ENCODE measurements at regions not wholly inside any gene's neighbourhood (a gene's known extent, or its start where the extent isn't known, plus 50 kb on each side); places are given as distances from the start of the nearest gene placed in this dataset.
"Not testable (repeated sequence)": the region's sequence is repeated elsewhere in the genome, so short reads cannot be mapped to it uniquely, and the experiment has no call there.

- Histone ChIP-seq H3K4me1 (no peaks in the 10 kb centered on the region), H3K4me3 (no peak overlapping the region), H3K27me3 (no peaks in the 10 kb centered on the region), H3K36me3 (no peaks in the 10 kb centered on the region), H3K27ac (replicated peaks in 1 of 4) (no peak overlapping the region), H3K9me3 (peaks cover 0 to 4% (median 0%) of the 10 kb centered on the region in 4 donors)
- intact Hi-C loops (cut with DNase I): no loop called here
- 78% methylated on average over 2 of the region's 4 CpGs for whole genome bisulfite sequencing
- TF ChIP-seq EP300 (IDR thresholded peaks at IDR 0.05) (no peak), CTCF (IDR thresholded peaks at IDR 0.05) (no peak), POLR2AphosphoS5 (IDR thresholded peaks at IDR 0.05) (no peak), POLR2A (IDR thresholded peaks at IDR 0.05; ENCODE audit: low read depth) (no peak)
- no peak for DNase-seq (ENCODE audit: extremely low spot score)
These were observed 1544.1 kb upstream of the ADGRL3 start for GRCh38 chr4:59655996-59656395.

- WGBS: 94% methylated on average over 1 of the region's 1 CpG
- Histone ChIP-seq H3K36me3 (no peaks in the 10 kb centered on the region), H3K4me1 (no peaks in the 10 kb centered on the region), H3K27me3 (no peaks in the 10 kb centered on the region), H3K9me3 (peaks cover 0 to 4% (median 2%) of the 10 kb centered on the region in 4 donors), H3K27ac (replicated peaks in 1 of 4) (no peak overlapping the region), H3K4me3 (no peak overlapping the region)
- no peak for DNase-seq (ENCODE audit: extremely low spot score)
- no peak for TF ChIP-seq CTCF (IDR thresholded peaks at IDR 0.05)
- TF ChIP-seq POLR2AphosphoS5 (IDR thresholded peaks at IDR 0.05): no peak
- TF ChIP-seq POLR2A (IDR thresholded peaks at IDR 0.05; ENCODE audit: low read depth): no peak
- no peak for TF ChIP-seq EP300 (IDR thresholded peaks at IDR 0.05)
- intact Hi-C loops (cut with DNase I): no loop called here
These were observed 1535.4 kb upstream of the ADGRL3 start for GRCh38 chr4:59664771-59665170.

GRCh38 chr4:59666645-59667044 lies 1533.5 kb upstream of the ADGRL3 start:
- intact Hi-C loops (cut with DNase I): no loop called here
- Histone ChIP-seq H3K27ac (replicated peaks in 1 of 4) (no peak overlapping the region), H3K4me1 (no peaks in the 10 kb centered on the region), H3K4me3 (no peak overlapping the region), H3K27me3 (no peaks in the 10 kb centered on the region), H3K9me3 (peaks cover 0 to under 1% (median under 1%) of the 10 kb centered on the region in 4 donors), H3K36me3 (no peaks in the 10 kb centered on the region)
- TF ChIP-seq POLR2AphosphoS5 (IDR thresholded peaks at IDR 0.05) (no peak), CTCF (IDR thresholded peaks at IDR 0.05) (no peak), EP300 (IDR thresholded peaks at IDR 0.05) (no peak), POLR2A (IDR thresholded peaks at IDR 0.05; ENCODE audit: low read depth) (no peak)
- WGBS: 86% methylated on average over 2 of the region's 2 CpGs
- no peak for DNase-seq (ENCODE audit: extremely low spot score)

GRCh38 chr4:59671037-59671436 lies 1529.1 kb upstream of the ADGRL3 start:
- WGBS: 76% methylated on average over 1 of the region's 1 CpG
- intact Hi-C loops (cut with DNase I): no loop called here
- H3K4me3 ChIP-seq: no peak overlapping the region
- no peaks in the 10 kb centered on the region for H3K9me3 ChIP-seq
- TF ChIP-seq CTCF (IDR thresholded peaks at IDR 0.05) (no peak), POLR2AphosphoS5 (IDR thresholded peaks at IDR 0.05) (no peak)
- H3K4me1 ChIP-seq: no peaks in the 10 kb centered on the region
- H3K36me3 ChIP-seq: no peaks in the 10 kb centered on the region
- H3K27ac ChIP-seq (replicated peaks in 1 of 4): no peak overlapping the region
- no peaks in the 10 kb centered on the region for H3K27me3 ChIP-seq
- DNase-seq (ENCODE audit: extremely low spot score): no peak

- TF ChIP-seq POLR2A (IDR thresholded peaks at IDR 0.05; ENCODE audit: low read depth) (no peak), POLR2AphosphoS5 (IDR thresholded peaks at IDR 0.05) (no peak), CTCF (IDR thresholded peaks at IDR 0.05) (no peak), EP300 (IDR thresholded peaks at IDR 0.05) (no peak)
- H3K4me3 ChIP-seq: no peak overlapping the region
- 59% methylated on average over 1 of the region's 1 CpG for WGBS
These were observed 1523.7 kb upstream of the ADGRL3 start for GRCh38 chr4:59676389-59676788.

GRCh38 chr4:59676992-59677391 lies 1523.1 kb upstream of the ADGRL3 start:
- H3K27me3 ChIP-seq; H3K9me3 ChIP-seq; H3K27ac ChIP-seq (replicated peaks in 1 of 4); H3K4me1 ChIP-seq; DNase-seq (ENCODE audit: extremely low spot score); H3K4me3 ChIP-seq; intact Hi-C loops (cut with DNase I); H3K36me3 ChIP-seq: not testable (repeated sequence)
- WGBS: 79% methylated on average over 2 of the region's 2 CpGs

More at GRCh38 chr4:59676389-59676788, 1523.7 kb upstream of the ADGRL3 start:
- no peak overlapping the region for H3K27ac ChIP-seq (replicated peaks in 1 of 4)
- intact Hi-C loops (cut with DNase I): no loop called here
- H3K4me1 ChIP-seq: no peaks in the 10 kb centered on the region
- DNase-seq (ENCODE audit: extremely low spot score): no peak
- H3K27me3 ChIP-seq: no peaks in the 10 kb centered on the region
- H3K9me3 ChIP-seq: no peaks in the 10 kb centered on the region
- H3K36me3 ChIP-seq: no peaks in the 10 kb centered on the region
